Mesendoderm (in vitro differentiated cells): ENCODE measurements at regions not wholly inside any gene's neighbourhood (a gene's known extent, or its start where the extent isn't known, plus 50 kb on each side); places are given as distances from the start of the nearest gene placed in this dataset.

Experiments used
- DNase-seq: peaks from one replicate; pipeline ENCODE4 v3.0.0; 2013
- H2AK5ac ChIP-seq: 2 replicates; pipeline ENCODE4 v1.6.1; 2013; ENCODE audit warnings: low read length, inconsistent platforms
- H2BK120ac ChIP-seq: 2 replicates; pipeline ENCODE4 v1.6.1; 2013; ENCODE audit warnings: low read depth, mild to moderate bottlenecking, low read length, moderate library complexity, mixed read lengths
- H2BK15ac ChIP-seq: replicated peaks from 2 replicates; pipeline ENCODE4 v1.6.1; 2013; ENCODE audit warnings: low read depth, mild to moderate bottlenecking, moderate library complexity
- H2BK5ac ChIP-seq: 2 replicates; pipeline ENCODE4 v1.6.1; 2013; ENCODE audit warnings: low read length, inconsistent platforms
- H3K18ac ChIP-seq: 2 replicates; pipeline ENCODE4 v1.6.1; 2013; ENCODE audit warnings: mild to moderate bottlenecking, low read length, mixed read lengths
- H3K23ac ChIP-seq: one replicate; pipeline ENCODE4 v1.6.1; 2013; ENCODE audit warnings: low read length
- H3K27ac ChIP-seq: 2 replicates; pipeline ENCODE4 v1.5.1; 2013; ENCODE audit warnings: low read depth, mild to moderate bottlenecking, inconsistent platforms, low read length, moderate library complexity
- H3K27me3 ChIP-seq: 2 replicates; pipeline ENCODE4 v1.6.1; 2013; ENCODE audit warnings: low read length, control low read depth, mild to moderate bottlenecking, inconsistent platforms; ENCODE audit not compliant: insufficient read depth, poor library complexity
- H3K36me3 ChIP-seq: 2 replicates; pipeline ENCODE4 v1.6.1; 2013; ENCODE audit warnings: low read length, inconsistent platforms; ENCODE audit not compliant: control insufficient read depth, insufficient read depth
- H3K4ac ChIP-seq: one replicate; pipeline ENCODE4 v1.6.1; 2013; ENCODE audit warnings: low read depth, mild to moderate bottlenecking, low read length, moderate library complexity
- H3K4me1 ChIP-seq: 2 replicates; pipeline ENCODE4 v1.6.1; 2013; ENCODE audit warnings: low read depth, low read length, inconsistent platforms; ENCODE audit not compliant: control insufficient read depth
- H3K4me2 ChIP-seq: 2 replicates; pipeline ENCODE4 v1.6.1; 2013; ENCODE audit warnings: low read length
- H3K4me3 ChIP-seq: 2 replicates; pipeline ENCODE4 v1.5.1; 2013; ENCODE audit warnings: mild to moderate bottlenecking, low read length
- H3K56ac ChIP-seq: one replicate; pipeline ENCODE4 v1.6.1; 2013; ENCODE audit warnings: low read length
- H3K79me1 ChIP-seq: 2 replicates; pipeline ENCODE4 v1.6.1; 2013; ENCODE audit warnings: low read length, inconsistent platforms
- H3K79me2 ChIP-seq: 2 replicates; pipeline ENCODE4 v1.6.1; 2013; ENCODE audit warnings: mild to moderate bottlenecking, low read length; ENCODE audit not compliant: control insufficient read depth, insufficient read depth
- H3K9ac ChIP-seq: 2 replicates; pipeline ENCODE4 v1.6.1; 2013; ENCODE audit warnings: low read length, inconsistent platforms
- H4K5ac ChIP-seq: one replicate; pipeline ENCODE4 v1.6.1; 2013; ENCODE audit warnings: low read length
- H4K8ac ChIP-seq: one replicate; pipeline ENCODE4 v1.6.1; 2013; ENCODE audit warnings: low read depth, mild to moderate bottlenecking, control low read depth, low read length, moderate library complexity
- WGBS: extraction: QIAGEN DNeasy Blood & Tissue Kit; methylation state at CpG from one replicate; pipeline ENCODE4 v1.1.7; 2013; ENCODE audit warnings: low lambda C conversion rate, missing lambda C conversion rate; ENCODE audit not compliant: insufficient coverage; ENCODE audit errors: extremely low coverage; 5-methylcytosine and 5-hydroxymethylcytosine counted together

DNA sequence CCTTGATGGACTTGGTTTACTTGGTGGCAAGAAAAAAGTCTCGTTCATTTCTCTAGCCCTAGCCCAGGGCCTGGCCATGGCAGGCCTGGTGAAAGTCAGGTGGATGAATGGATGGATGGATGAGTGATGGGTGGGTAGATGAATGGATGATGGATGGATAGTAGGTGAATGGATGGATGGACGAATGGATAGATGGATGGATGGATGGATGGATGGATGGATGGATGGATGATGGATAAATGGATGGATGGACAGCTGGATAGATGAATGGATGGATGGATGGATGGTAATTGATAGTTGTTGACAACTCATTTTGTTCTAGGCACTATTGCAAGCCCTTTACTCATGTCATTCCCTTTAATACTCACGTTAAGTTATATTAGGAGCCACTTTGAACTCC lies 86.1 kb upstream of the ANO1 start:
- H2BK120ac ChIP-seq = no peak overlapping the region
- no peak overlapping the region for H2BK15ac ChIP-seq
- H3K27ac ChIP-seq = no peak overlapping the region
- H3K79me2 ChIP-seq = no peaks in the 10 kb centered on the region
- no peak overlapping the region for H4K5ac ChIP-seq
- no peaks in the 10 kb centered on the region for H3K4me1 ChIP-seq
- DNase-seq = no peak
- no peak overlapping the region for H3K56ac ChIP-seq
- peaks cover 3% of the 10 kb centered on the region for H3K27me3 ChIP-seq
- no peaks in the 10 kb centered on the region for H3K79me1 ChIP-seq
- H3K23ac ChIP-seq = no peak overlapping the region
- H4K8ac ChIP-seq = no peak overlapping the region
- no peak overlapping the region for H3K4me3 ChIP-seq
- H2AK5ac ChIP-seq = no peak overlapping the region
- no peak overlapping the region for H3K4ac ChIP-seq
- H2BK5ac ChIP-seq = no peak overlapping the region
- no CpG with 5 or more reads among the region's 3 CpGs for WGBS
- H3K36me3 ChIP-seq = no peaks in the 10 kb centered on the region
- H3K9ac ChIP-seq = no peak overlapping the region
- H3K4me2 ChIP-seq = no peak overlapping the region
- H3K18ac ChIP-seq = no peak overlapping the region

DNA sequence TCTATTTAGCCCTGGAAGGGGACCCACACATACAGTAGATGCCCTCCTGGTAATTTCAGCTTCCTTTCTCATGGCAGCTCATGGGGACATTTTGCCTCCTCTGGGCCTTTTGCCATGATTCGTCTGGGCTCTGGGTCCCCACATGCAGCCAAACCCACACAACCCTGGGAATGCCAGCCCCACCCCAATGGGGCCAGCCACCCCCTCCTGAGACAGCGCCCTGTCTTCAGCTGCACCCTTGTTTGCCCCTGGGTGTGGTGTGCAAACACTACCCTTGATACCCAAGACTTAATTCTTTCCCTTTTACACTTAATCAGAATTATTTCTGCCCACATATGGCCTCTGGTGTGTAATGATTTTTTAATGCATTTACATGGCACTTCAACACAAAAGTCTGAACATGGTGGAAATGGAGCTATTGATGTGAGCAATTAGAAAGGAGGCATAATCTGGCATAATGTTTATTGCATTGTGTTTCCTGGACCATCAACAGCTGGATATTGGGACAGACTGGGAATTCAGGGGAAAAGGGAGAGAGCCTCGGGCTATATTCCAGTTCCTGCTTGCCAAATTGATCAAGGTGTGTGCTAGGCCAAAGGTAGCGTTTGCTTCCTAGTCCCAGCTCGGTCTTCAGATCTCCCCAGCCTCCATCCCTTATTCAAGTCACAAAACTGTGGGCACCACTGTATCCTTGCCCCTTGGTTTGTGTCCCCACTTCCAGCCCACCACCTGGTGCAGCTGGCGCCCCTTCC lies 85.0 kb upstream of the ANO1 start:
- no peaks in the 10 kb centered on the region for H3K4me1 ChIP-seq
- H3K36me3 ChIP-seq = no peaks in the 10 kb centered on the region
- WGBS = no CpG with 5 or more reads among the region's 6 CpGs
- no peak overlapping the region for H3K4ac ChIP-seq
- no peak overlapping the region for H4K8ac ChIP-seq
- no peak overlapping the region for H2BK15ac ChIP-seq
- H3K27me3 ChIP-seq = no peaks in the 10 kb centered on the region
- H3K4me3 ChIP-seq = no peak overlapping the region
- no peak overlapping the region for H3K56ac ChIP-seq
- H2BK120ac ChIP-seq = no peak overlapping the region
- H3K4me2 ChIP-seq = no peak overlapping the region
- H3K9ac ChIP-seq = no peak overlapping the region
- H3K18ac ChIP-seq = no peak overlapping the region
- H4K5ac ChIP-seq = no peak overlapping the region
- no peak overlapping the region for H2AK5ac ChIP-seq
- no peak overlapping the region for H3K23ac ChIP-seq
- no peaks in the 10 kb centered on the region for H3K79me1 ChIP-seq
- H3K79me2 ChIP-seq = no peaks in the 10 kb centered on the region
- no peak overlapping the region for H2BK5ac ChIP-seq
- no peak overlapping the region for H3K27ac ChIP-seq
- no peak for DNase-seq

DNA sequence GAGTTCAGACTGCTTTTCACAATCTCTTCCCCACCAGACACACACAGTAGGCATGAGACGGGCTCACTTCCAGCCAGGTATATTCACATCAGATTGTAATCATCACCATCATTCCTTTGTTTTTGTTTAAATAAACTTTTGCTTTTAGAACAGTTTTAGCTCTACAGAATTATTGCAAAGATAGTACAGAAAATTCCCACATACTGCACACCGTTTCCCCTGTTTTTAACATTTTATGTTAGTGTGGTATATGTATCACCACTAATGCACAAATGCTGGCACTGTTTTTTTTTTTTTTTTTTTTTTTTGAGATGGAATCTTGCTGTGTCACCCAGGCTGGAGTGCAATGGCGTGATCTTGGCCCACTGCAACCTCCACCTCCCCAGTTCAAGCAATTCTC lies 83.3 kb upstream of the ANO1 start:
- Histone ChIP-seq H3K4ac (no peak overlapping the region), H2AK5ac (no peak overlapping the region)

GRCh38 chr11:69995697-69996096 lies 82.4 kb upstream of the ANO1 start:
- no CpG with 5 or more reads among the region's 10 CpGs for WGBS
- H3K9ac ChIP-seq = no peak overlapping the region
- H2BK5ac ChIP-seq = no peak overlapping the region
- no peak overlapping the region for H4K5ac ChIP-seq
- no peaks in the 10 kb centered on the region for H3K79me1 ChIP-seq
- no peak overlapping the region for H3K4ac ChIP-seq
- no peak overlapping the region for H3K4me3 ChIP-seq
- H3K79me2 ChIP-seq = no peaks in the 10 kb centered on the region
- no peaks in the 10 kb centered on the region for H3K36me3 ChIP-seq
- H3K56ac ChIP-seq = no peak overlapping the region
- H3K27ac ChIP-seq = no peak overlapping the region
- no peaks in the 10 kb centered on the region for H3K4me1 ChIP-seq
- H3K23ac ChIP-seq = no peak overlapping the region
- no peaks in the 10 kb centered on the region for H3K27me3 ChIP-seq
- DNase-seq = no peak
- H2BK120ac ChIP-seq = no peak overlapping the region
- H2AK5ac ChIP-seq = no peak overlapping the region
- H2BK15ac ChIP-seq = no peak overlapping the region
- no peak overlapping the region for H4K8ac ChIP-seq
- H3K4me2 ChIP-seq = no peak overlapping the region
- H3K18ac ChIP-seq = no peak overlapping the region

More for the DNA sequence above, 83.3 kb upstream of the ANO1 start:
- no peak overlapping the region for H2BK15ac ChIP-seq
- WGBS = no CpG with 5 or more reads among the region's 3 CpGs
- H3K36me3 ChIP-seq = no peaks in the 10 kb centered on the region
- H2BK120ac ChIP-seq = no peak overlapping the region
- H3K23ac ChIP-seq = no peak overlapping the region
- no peak overlapping the region for H4K5ac ChIP-seq
- DNase-seq = no peak
- H3K79me1 ChIP-seq = no peaks in the 10 kb centered on the region
- no peak overlapping the region for H3K56ac ChIP-seq
- H3K18ac ChIP-seq = no peak overlapping the region
- no peaks in the 10 kb centered on the region for H3K27me3 ChIP-seq
- H3K4me3 ChIP-seq = no peak overlapping the region
- H3K9ac ChIP-seq = no peak overlapping the region
- H3K4me2 ChIP-seq = no peak overlapping the region
- no peak overlapping the region for H3K27ac ChIP-seq
- H3K79me2 ChIP-seq = no peaks in the 10 kb centered on the region
- no peak overlapping the region for H2BK5ac ChIP-seq
- no peak overlapping the region for H4K8ac ChIP-seq
- no peaks in the 10 kb centered on the region for H3K4me1 ChIP-seq

- Histone ChIP-seq H3K4me3 (no peak overlapping the region), H3K9ac (no peak overlapping the region), H2BK5ac (no peak overlapping the region), H3K79me2 (no peaks in the 10 kb centered on the region), H3K23ac (no peak overlapping the region), H3K18ac (no peak overlapping the region), H3K4me2 (no peak overlapping the region), H4K8ac (no peak overlapping the region), H3K4me1 (no peaks in the 10 kb centered on the region), H3K27me3 (no peaks in the 10 kb centered on the region), H3K27ac (no peak overlapping the region), H3K56ac (no peak overlapping the region), H3K79me1 (no peaks in the 10 kb centered on the region), H2BK120ac (no peak overlapping the region), H3K4ac (no peak overlapping the region), H4K5ac (no peak overlapping the region), H3K36me3 (no peaks in the 10 kb centered on the region), H2BK15ac (no peak overlapping the region), H2AK5ac (no peak overlapping the region)
- DNase-seq = no peak
- no CpG with 5 or more reads among the region's 1 CpG for WGBS
Observed at GRCh38 chr11:69996451-69996850, 81.7 kb upstream of the ANO1 start.

DNA sequence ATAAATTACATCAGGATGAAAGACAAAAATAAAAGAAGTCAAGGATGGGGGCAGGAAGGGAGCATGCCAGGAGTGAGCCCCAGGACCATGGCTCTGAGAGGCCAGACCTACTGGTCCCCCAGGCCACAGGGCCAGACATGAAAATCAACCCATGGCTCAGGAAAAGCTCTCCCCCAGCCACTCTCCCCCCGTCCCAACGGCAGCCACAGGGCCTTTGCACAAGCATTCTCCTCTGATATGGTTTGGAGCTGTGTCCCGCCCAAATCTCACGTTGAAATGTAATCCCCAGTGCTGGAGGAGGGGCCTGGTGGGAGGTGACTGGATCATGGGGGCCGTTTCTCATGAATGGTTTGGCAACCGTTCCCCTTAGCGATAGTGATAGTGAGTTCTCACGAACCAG lies 80.8 kb upstream of the ANO1 start:
- H3K56ac ChIP-seq = no peak overlapping the region
- no peak overlapping the region for H3K18ac ChIP-seq
- H3K79me2 ChIP-seq = no peaks in the 10 kb centered on the region
- DNase-seq = no peak
- H3K4ac ChIP-seq = no peak overlapping the region
- H3K4me2 ChIP-seq = no peak overlapping the region
- H2AK5ac ChIP-seq = no peak overlapping the region
- H3K27ac ChIP-seq = no peak overlapping the region
- H4K8ac ChIP-seq = no peak overlapping the region
- H2BK120ac ChIP-seq = no peak overlapping the region
- no peaks in the 10 kb centered on the region for H3K36me3 ChIP-seq
- no peaks in the 10 kb centered on the region for H3K4me1 ChIP-seq
- no peak overlapping the region for H4K5ac ChIP-seq
- H2BK5ac ChIP-seq = no peak overlapping the region
- H3K23ac ChIP-seq = no peak overlapping the region
- no peak overlapping the region for H3K9ac ChIP-seq
- no peaks in the 10 kb centered on the region for H3K27me3 ChIP-seq
- no peak overlapping the region for H3K4me3 ChIP-seq
- H2BK15ac ChIP-seq = no peak overlapping the region
- no CpG with 5 or more reads among the region's 8 CpGs for WGBS
- H3K79me1 ChIP-seq = no peaks in the 10 kb centered on the region
